HG03565 (cell line): ENCODE measurements at regions not wholly inside any gene's neighbourhood (a gene's known extent, or its start where the extent isn't known, plus 50 kb on each side); places are given as distances from the start of the nearest gene placed in this dataset.

ENCODE experiments used
- ATAC-seq: cut with Tn5 transposase; IDR thresholded peaks from one replicate; pipeline ENCODE4 v1.9.1; 2021; ENCODE audit warnings: mild to moderate bottlenecking, moderate library complexity; ENCODE audit not compliant: unreplicated experiment

- ATAC-seq, result no peak
Observed at GRCh38 chr12:108066583-108067577, 62.2 kb upstream of the WSCD2 start.

DNA sequence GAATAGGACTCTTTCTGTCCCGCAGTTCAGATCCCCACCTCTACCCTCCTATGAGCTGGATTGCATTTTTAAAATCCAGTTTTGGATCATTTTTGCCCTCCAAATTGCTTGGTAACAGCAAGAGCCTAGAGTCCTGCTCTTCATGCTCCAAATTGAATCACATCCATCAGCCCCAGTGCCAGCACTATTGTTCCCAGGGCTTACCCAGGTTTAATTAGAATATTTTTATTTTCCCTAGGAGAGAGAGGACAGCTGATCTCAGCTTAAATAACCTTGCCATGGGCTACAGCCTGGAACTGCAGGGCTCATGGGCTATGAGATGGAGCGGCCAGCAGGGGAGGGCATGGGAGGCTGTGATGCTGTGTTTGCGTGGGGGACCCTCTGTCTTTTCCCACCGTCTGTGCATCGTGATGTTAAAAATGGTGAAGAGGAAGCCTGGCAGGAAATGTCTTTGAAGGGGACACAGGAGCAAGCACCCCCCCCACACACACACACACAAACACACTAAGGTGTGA is 59.4 kb upstream of the WSCD2 start:
- no peak for ATAC-seq

DNA sequence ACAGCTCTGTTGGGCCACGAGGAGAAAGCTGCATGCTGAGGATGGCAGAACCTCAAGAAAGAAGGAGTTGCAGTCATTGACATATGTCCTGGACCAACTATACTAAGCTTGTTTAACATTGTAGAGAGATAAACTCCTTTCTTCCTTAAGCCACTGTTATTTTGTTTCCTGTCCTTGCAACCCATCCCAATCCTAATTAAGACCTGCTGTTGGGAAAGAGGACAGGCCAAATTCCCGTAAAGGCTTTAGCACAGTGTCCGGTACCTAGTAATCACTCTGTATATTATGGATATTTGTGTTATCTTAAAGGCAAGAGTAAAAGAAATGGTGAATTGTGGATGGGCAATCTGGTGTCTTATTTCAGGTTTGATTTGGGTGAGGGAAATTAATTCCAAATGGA is 53.5 kb upstream of the WSCD2 start:
- no peak for ATAC-seq

DNA sequence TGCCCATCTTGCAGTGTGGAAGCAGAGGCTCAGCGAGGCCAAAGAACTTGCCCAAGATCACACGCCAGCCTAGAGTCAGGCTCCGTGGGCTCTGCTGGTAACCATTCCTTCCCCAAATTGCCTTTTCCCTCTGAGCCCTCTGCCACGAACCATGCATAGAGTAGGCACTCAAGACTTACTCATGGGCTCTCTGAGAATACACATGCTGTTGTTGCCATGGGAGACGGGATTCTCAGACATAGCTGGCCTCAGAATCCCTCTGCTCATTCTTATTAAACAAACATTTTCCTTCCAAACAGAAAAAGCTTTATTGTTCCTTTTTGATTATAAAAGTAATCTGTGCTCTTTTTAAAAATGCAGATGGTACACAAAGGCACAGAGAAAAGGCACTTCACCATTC is 52.5 kb upstream of the WSCD2 start:
- ATAC-seq, result no peak

- no peak for ATAC-seq
Observed at GRCh38 chr12:108078428-108078827, 50.7 kb upstream of the WSCD2 start.
